ENCODE measurements at regions not wholly inside any gene's neighbourhood (a gene's known extent, or its start where the extent isn't known, plus 50 kb on each side); places are given as distances from the start of the nearest gene placed in this dataset.
"Not testable (repeated sequence)": the region's sequence is repeated elsewhere in the genome, so short reads cannot be mapped to it uniquely, and the experiment has no call there.

GRCh38 chr21:35751171-35751570 lies 309.2 kb downstream of the SETD4 start:
- DNase-seq (ENCODE audit: low read depth in 2 of 2), result no peak

GRCh38 chr21:35749904-35750303 lies 310.4 kb downstream of the SETD4 start:
- DNase-seq (ENCODE audit: low read depth in 2 of 2), result no peak

GRCh38 chr21:35748678-35749314 lies 311.5 kb downstream of the SETD4 start:
- no peak for DNase-seq (ENCODE audit: low read depth in 2 of 2)

- DNase-seq (ENCODE audit: low read depth in 2 of 2), result no peak
Measured at GRCh38 chr21:35743571-35743970, 316.8 kb downstream of the SETD4 start.

GRCh38 chr21:35738347-35738961 lies 321.9 kb downstream of the SETD4 start:
- no peak for DNase-seq (ENCODE audit: low read depth in 2 of 2)

GRCh38 chr21:35737899-35738346 lies 322.4 kb downstream of the SETD4 start:
- DNase-seq (ENCODE audit: low read depth in 2 of 2), result no peak

- DNase-seq (ENCODE audit: low read depth in 2 of 2), result no peak
Measured at GRCh38 chr21:35737449-35737848, 322.9 kb downstream of the SETD4 start.

GRCh38 chr21:35732788-35733187 lies 327.5 kb downstream of the SETD4 start:
- no peak for DNase-seq (ENCODE audit: low read depth in 2 of 2)

- DNase-seq (ENCODE audit: low read depth in 2 of 2), result no peak
Measured at GRCh38 chr21:35730325-35730724, 330.0 kb downstream of the SETD4 start.

- no peak for DNase-seq (ENCODE audit: low read depth in 2 of 2)
Measured at GRCh38 chr21:35727830-35728229, 332.5 kb downstream of the SETD4 start.

GRCh38 chr21:35724156-35724555 lies 336.2 kb downstream of the SETD4 start:
- no peak for DNase-seq (ENCODE audit: low read depth in 2 of 2)

GRCh38 chr21:35721701-35722100 lies 338.6 kb downstream of the SETD4 start:
- no peak for DNase-seq (ENCODE audit: low read depth in 2 of 2)

- DNase-seq (ENCODE audit: low read depth in 2 of 2), result no peak
Measured at GRCh38 chr21:35720208-35720731, 340.1 kb downstream of the SETD4 start.

- no peak for DNase-seq (ENCODE audit: low read depth in 2 of 2)
Measured at GRCh38 chr21:35719080-35719479, 341.2 kb downstream of the SETD4 start.

- DNase-seq (ENCODE audit: low read depth in 2 of 2), result no peak
Measured at GRCh38 chr21:35716876-35717565, 343.3 kb downstream of the SETD4 start.

- DNase-seq (ENCODE audit: low read depth in 2 of 2), result no peak
Measured at GRCh38 chr21:35713914-35714313, 346.4 kb downstream of the SETD4 start.

GRCh38 chr21:35711661-35712060 lies 348.7 kb downstream of the SETD4 start:
- DNase-seq (ENCODE audit: low read depth in 2 of 2), result no peak

- no peak for DNase-seq (ENCODE audit: low read depth in 2 of 2)
Measured at GRCh38 chr21:35711213-35711612, 349.1 kb downstream of the SETD4 start.

- not testable (repeated sequence) for DNase-seq (ENCODE audit: low read depth in 2 of 2)
Measured at GRCh38 chr21:35709990-35710389, 350.3 kb downstream of the SETD4 start.

- DNase-seq (ENCODE audit: low read depth in 2 of 2), result no peak
Measured at GRCh38 chr21:35705888-35706287, 354.4 kb downstream of the SETD4 start.

- DNase-seq (ENCODE audit: low read depth in 2 of 2), result no peak
Measured at GRCh38 chr21:35705237-35705887, 355.0 kb downstream of the SETD4 start.

GRCh38 chr21:35703704-35704103 lies 356.6 kb downstream of the SETD4 start:
- DNase-seq (ENCODE audit: low read depth in 2 of 2), result no peak

Measured in stimulated activated CD8-positive, alpha-beta memory T cell treated with anti-CD3 and anti-CD28 coated beads, Interleukin-2, amount 100 ng/mL, for 1 hour (primary cell).